GM12878 (cell line): ENCODE measurements at regions not wholly inside any gene's neighbourhood (a gene's known extent, or its start where the extent isn't known, plus 50 kb on each side); places are given as distances from the start of the nearest gene placed in this dataset.

Experiments used
- ATAC-seq: fragments of 200-7000 bp; cut with Tn5 transposase; 3 replicates; pipeline ENCODE4 v1.9.1; 2020; ENCODE audit warnings: mild to moderate bottlenecking, moderate library complexity
- BruUV-seq: library from RNA; stranded (reverse); fragments of 400-500 nt; replicated peaks from 2 replicates; lab custom pipeline; 2021; lab: Mats Ljungman, UMichigan
- CTCF ChIA-PET: fragments of 300-600 bp; sonication (Branson Sonifier 250); formaldehyde crosslinking; extraction: SDS; loops from one replicate; lab custom pipeline; 2021; ENCODE audit warnings: inconsistent platforms; lab: Yijun Ruan, JAX
- POLR2A ChIA-PET: fragments of 350-600 bp; formaldehyde crosslinking; extraction: SDS; loops from one replicate; lab custom pipeline; 2021; ENCODE audit warnings: inconsistent platforms; lab: Charles Lee
- RAD21 ChIA-PET: fragments of 300-600 bp; sonication (Branson Sonifier 250); formaldehyde crosslinking; loops from one replicate; lab custom pipeline; 2023; ENCODE audit warnings: antibody characterized with exemption; ENCODE audit not compliant: unreplicated experiment; lab: Charles Lee
- SMC1A ChIA-PET: fragments of 300-600 bp; sonication (Branson Sonifier 250); formaldehyde crosslinking; loops from one replicate; lab custom pipeline; 2023; ENCODE audit not compliant: unreplicated experiment, uncharacterized antibody; lab: Charles Lee
- DNase-seq: peaks from one replicate; pipeline ENCODE4 v3.0.0-alpha.2; 2011; ENCODE audit warnings: low read depth, low spot score
- FAIRE-seq: peaks from 3 replicates; lab custom pipeline; 2011; peaks lifted over from hg19 to GRCh38; lab: Jason Lieb, UNC
- H2AFZ ChIP-seq: 2 replicates; pipeline ENCODE4 v1.6.0; 2011; ENCODE audit warnings: low read depth, low read length, control low read depth; ENCODE audit not compliant: control insufficient read depth
- H3K27ac ChIP-seq: 2 replicates; pipeline ENCODE4 v1.5.1; 2011; ENCODE audit warnings: control low read depth; ENCODE audit not compliant: control insufficient read depth, insufficient read depth
- H3K27me3 ChIP-seq, 2 experiments: replicated peaks in 1 of 2; 2 replicates each; pipeline versions ENCODE4 v1.6.0 to v1.6.1; 2011; ENCODE audit warnings: low read length in 1 of 2; ENCODE audit not compliant: control insufficient read depth in 2 of 2, insufficient read depth in 2 of 2
- H3K36me3 ChIP-seq, 2 experiments: 2 replicates each; pipeline ENCODE4 v1.5.1; 2011; ENCODE audit warnings: low read length in 1 of 2; ENCODE audit not compliant: control insufficient read depth in 2 of 2, insufficient read depth in 2 of 2
- H3K4me1 ChIP-seq: 2 replicates; pipeline ENCODE4 v1.6.1; 2011; ENCODE audit warnings: mild to moderate bottlenecking, low read length, moderate library complexity, mixed read lengths; ENCODE audit not compliant: control insufficient read depth, insufficient read depth
- H3K4me2 ChIP-seq: 2 replicates; pipeline ENCODE4 v1.6.0; 2011; ENCODE audit warnings: control low read depth; ENCODE audit not compliant: control insufficient read depth, insufficient read depth
- H3K4me3 ChIP-seq: fragments of 200-600 bp; sonication (generic); 2 replicates; pipeline ENCODE4 v1.5.1; 2016
- H3K79me2 ChIP-seq: 2 replicates; pipeline ENCODE4 v1.6.0; 2011; ENCODE audit warnings: low read length; ENCODE audit not compliant: control insufficient read depth, insufficient read depth
- H3K9ac ChIP-seq: 2 replicates; pipeline ENCODE4 v1.8.0; 2011; ENCODE audit warnings: low read length, control low read depth, mixed read lengths; ENCODE audit not compliant: control insufficient read depth, insufficient read depth
- H3K9me3 ChIP-seq: replicated peaks from 3 replicates; pipeline ENCODE4 v1.5.1; 2011; ENCODE audit warnings: mild to moderate bottlenecking, low read length; ENCODE audit not compliant: control insufficient read depth, insufficient read depth
- H4K20me1 ChIP-seq: 2 replicates; pipeline ENCODE4 v1.6.0; 2011; ENCODE audit not compliant: control insufficient read depth, insufficient read depth
- FOXK2 ChIP-seq: fragments of 450-650 bp; IDR thresholded peaks from 2 replicates; pipeline ENCODE4 v1.6.1; 2017; ENCODE audit warnings: mild to moderate bottlenecking, moderate library complexity
- HDAC6 ChIP-seq: fragments of 200-600 bp; sonication (generic); IDR thresholded peaks from one replicate; pipeline ENCODE4 v1.8.0; 2017; ENCODE audit warnings: antibody characterized with exemption; ENCODE audit not compliant: unreplicated experiment
- MYC ChIP-seq: IDR thresholded peaks from 2 replicates; pipeline ENCODE4 v1.6.1; 2011; ENCODE audit warnings: mild to moderate bottlenecking, low read length, moderate library complexity, inconsistent platforms; ENCODE audit not compliant: insufficient read depth, insufficient replicate concordance, insufficient read length, severe bottlenecking
- NFYA ChIP-seq: IDR thresholded peaks from 2 replicates; pipeline ENCODE4 v1.6.1; 2011; ENCODE audit warnings: low read depth, mild to moderate bottlenecking, low read length, improper control_type of control experiment, borderline replicate concordance
- NFYB ChIP-seq: IDR thresholded peaks from 2 replicates; pipeline ENCODE4 v1.6.1; 2011; ENCODE audit warnings: low read depth, mild to moderate bottlenecking, low read length, improper control_type of control experiment, moderate library complexity; ENCODE audit not compliant: insufficient read depth
- NRF1 ChIP-seq: conservative IDR thresholded peaks from 2 replicates; pipeline ENCODE4 v1.6.1; 2011; ENCODE audit warnings: mild to moderate bottlenecking, low read depth, low read length, improper control_type of control experiment
- RCOR1 ChIP-seq: conservative IDR thresholded peaks from 2 replicates; pipeline ENCODE4 v1.6.1; 2012; ENCODE audit warnings: low read depth, low read length, improper control_type of control experiment
- SMAD1 ChIP-seq: fragments of 450-650 bp; IDR thresholded peaks from 2 replicates; pipeline ENCODE4 v1.6.1; 2018; ENCODE audit warnings: mild to moderate bottlenecking, low read depth; ENCODE audit not compliant: partially characterized antibody
- SMC3 ChIP-seq: IDR thresholded peaks from 2 replicates; pipeline ENCODE4 v1.6.1; 2011; ENCODE audit warnings: low read length, improper control_type of control experiment, borderline replicate concordance
- SREBF1 ChIP-seq: IDR thresholded peaks from 2 replicates; pipeline ENCODE4 v1.6.1; 2012; ENCODE audit warnings: mild to moderate bottlenecking, low read length
- SREBF2 ChIP-seq: IDR thresholded peaks from 2 replicates; pipeline ENCODE4 v1.6.1; 2012; ENCODE audit warnings: mild to moderate bottlenecking, low read length
- STAT1 ChIP-seq: fragments of 450-650 bp; conservative IDR thresholded peaks from 2 replicates; pipeline ENCODE4 v1.6.1; 2014; ENCODE audit warnings: antibody characterized with exemption, mild to moderate bottlenecking
- SUPT20H ChIP-seq: IDR thresholded peaks from 2 replicates; pipeline ENCODE4 v1.6.1; 2011; ENCODE audit warnings: low read depth, mild to moderate bottlenecking, low read length, moderate library complexity, borderline replicate concordance; ENCODE audit not compliant: control insufficient read depth
- WGBS: methylation state at CpG from one replicate; pipeline ENCODE4 v1.1.6; 2016; ENCODE audit warnings: low lambda C conversion rate; ENCODE audit not compliant: insufficient replicate concordance, insufficient coverage; ENCODE audit errors: missing lambda C conversion rate; 5-methylcytosine and 5-hydroxymethylcytosine counted together
- in situ Hi-C: fragments of 300-500 bp; cut with MboI; formaldehyde crosslinking; loops from 9 replicates; pipeline ENCODE4 v1.14.3; 2018; ENCODE audit warnings: mixed read lengths
- intact Hi-C: fragments of 100-400 bp; cut with micrococcal nuclease; formaldehyde crosslinking; loops from one replicate; pipeline ENCODE4 v1.14.2; 2022; ENCODE audit not compliant: unreplicated experiment
- TF ChIP-seq, protein P1 (sequence below): fragments of 450-650 bp; IDR thresholded peaks from 2 replicates; pipeline ENCODE4 v1.6.1; 2017; ENCODE audit warnings: mild to moderate bottlenecking, moderate library complexity
- TF ChIP-seq, protein P2 (sequence below): IDR thresholded peaks from 2 replicates; pipeline ENCODE4 v1.6.1; 2012; ENCODE audit warnings: improper control_type of control experiment, low read depth, low read length; ENCODE audit not compliant: insufficient replicate concordance

DNA sequence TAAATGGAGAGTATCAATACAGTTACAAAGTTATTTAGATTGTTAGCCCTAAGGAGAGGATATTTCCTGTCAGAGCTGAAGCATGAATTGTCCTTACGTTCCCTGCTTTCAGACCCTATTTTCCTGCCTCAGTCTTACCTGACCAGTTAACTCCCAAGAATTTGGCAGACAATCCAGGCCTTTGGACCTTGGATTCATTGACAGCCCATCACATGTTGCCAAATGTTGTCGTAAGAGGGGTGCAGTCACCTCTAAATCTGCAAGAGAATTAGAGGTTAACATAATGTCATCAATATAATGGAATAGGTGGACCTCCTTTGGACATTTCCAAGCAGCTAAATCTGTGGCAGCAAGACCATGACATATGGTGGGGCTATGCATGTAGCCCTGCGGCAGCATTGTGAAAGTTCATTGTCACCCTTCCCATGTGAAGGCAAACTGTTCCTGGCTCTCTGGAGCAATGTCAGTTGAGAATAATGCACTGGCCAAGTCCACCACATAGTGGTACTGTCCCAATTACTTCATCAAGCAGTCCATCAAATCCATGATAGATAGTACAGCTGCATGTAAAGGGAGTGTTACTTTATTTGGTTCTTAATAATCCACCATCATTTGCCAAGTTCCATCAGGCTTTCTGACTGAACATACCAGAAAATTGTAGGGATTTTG, 1137.0 kb upstream of the POU3F4 start:
- ChIA-PET SMC1A (no interaction called here), RAD21 (no interaction called here), CTCF (no interaction called here), POLR2A (no interaction called here)
- no peak overlapping the region for H3K4me2 ChIP-seq
- H3K4me3 ChIP-seq = no peak overlapping the region
- no peaks in the 10 kb centered on the region for H3K9me3 ChIP-seq
- intact Hi-C loops (no loop called here), in situ Hi-C loops (no loop called here)
- no peak overlapping the region for H2AFZ ChIP-seq
- H3K27me3 ChIP-seq = no peaks in the 10 kb centered on the region
- no peaks in the 10 kb centered on the region for H3K36me3 ChIP-seq
- H3K79me2 ChIP-seq = no peaks in the 10 kb centered on the region
- no peaks in the 10 kb centered on the region for H3K4me1 ChIP-seq
- WGBS = 35% methylated on average over 3 of the region's 3 CpGs
- no peak for DNase-seq
- BruUV-seq = no TSS peak
- FAIRE-seq = no peak
- no peak overlapping the region for H3K9ac ChIP-seq
- H3K27ac ChIP-seq = no peak overlapping the region
- ATAC-seq = no peak
- H4K20me1 ChIP-seq = no peaks in the 10 kb centered on the region
- TF ChIP-seq SMC3 (no peak), NFYB (no peak), FOXK2 (no peak), MYC (no peak), RCOR1 (no peak), NFYA (no peak), HDAC6 (no peak), SMAD1 (no peak), SREBF2 (no peak), STAT1 (no peak), NRF1 (no peak), SUPT20H (no peak), SREBF1 (no peak)
- TF ChIP-seq, protein P1, sequence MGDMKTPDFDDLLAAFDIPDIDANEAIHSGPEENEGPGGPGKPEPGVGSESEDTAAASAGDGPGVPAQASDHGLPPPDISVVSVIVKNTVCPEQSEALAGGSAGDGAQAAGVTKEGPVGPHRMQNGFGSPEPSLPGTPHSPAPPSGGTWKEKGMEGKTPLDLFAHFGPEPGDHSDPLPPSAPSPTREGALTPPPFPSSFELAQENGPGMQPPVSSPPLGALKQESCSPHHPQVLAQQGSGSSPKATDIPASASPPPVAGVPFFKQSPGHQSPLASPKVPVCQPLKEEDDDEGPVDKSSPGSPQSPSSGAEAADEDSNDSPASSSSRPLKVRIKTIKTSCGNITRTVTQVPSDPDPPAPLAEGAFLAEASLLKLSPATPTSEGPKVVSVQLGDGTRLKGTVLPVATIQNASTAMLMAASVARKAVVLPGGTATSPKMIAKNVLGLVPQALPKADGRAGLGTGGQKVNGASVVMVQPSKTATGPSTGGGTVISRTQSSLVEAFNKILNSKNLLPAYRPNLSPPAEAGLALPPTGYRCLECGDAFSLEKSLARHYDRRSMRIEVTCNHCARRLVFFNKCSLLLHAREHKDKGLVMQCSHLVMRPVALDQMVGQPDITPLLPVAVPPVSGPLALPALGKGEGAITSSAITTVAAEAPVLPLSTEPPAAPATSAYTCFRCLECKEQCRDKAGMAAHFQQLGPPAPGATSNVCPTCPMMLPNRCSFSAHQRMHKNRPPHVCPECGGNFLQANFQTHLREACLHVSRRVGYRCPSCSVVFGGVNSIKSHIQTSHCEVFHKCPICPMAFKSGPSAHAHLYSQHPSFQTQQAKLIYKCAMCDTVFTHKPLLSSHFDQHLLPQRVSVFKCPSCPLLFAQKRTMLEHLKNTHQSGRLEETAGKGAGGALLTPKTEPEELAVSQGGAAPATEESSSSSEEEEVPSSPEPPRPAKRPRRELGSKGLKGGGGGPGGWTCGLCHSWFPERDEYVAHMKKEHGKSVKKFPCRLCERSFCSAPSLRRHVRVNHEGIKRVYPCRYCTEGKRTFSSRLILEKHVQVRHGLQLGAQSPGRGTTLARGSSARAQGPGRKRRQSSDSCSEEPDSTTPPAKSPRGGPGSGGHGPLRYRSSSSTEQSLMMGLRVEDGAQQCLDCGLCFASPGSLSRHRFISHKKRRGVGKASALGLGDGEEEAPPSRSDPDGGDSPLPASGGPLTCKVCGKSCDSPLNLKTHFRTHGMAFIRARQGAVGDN = no peak
- TF ChIP-seq, protein P2, sequence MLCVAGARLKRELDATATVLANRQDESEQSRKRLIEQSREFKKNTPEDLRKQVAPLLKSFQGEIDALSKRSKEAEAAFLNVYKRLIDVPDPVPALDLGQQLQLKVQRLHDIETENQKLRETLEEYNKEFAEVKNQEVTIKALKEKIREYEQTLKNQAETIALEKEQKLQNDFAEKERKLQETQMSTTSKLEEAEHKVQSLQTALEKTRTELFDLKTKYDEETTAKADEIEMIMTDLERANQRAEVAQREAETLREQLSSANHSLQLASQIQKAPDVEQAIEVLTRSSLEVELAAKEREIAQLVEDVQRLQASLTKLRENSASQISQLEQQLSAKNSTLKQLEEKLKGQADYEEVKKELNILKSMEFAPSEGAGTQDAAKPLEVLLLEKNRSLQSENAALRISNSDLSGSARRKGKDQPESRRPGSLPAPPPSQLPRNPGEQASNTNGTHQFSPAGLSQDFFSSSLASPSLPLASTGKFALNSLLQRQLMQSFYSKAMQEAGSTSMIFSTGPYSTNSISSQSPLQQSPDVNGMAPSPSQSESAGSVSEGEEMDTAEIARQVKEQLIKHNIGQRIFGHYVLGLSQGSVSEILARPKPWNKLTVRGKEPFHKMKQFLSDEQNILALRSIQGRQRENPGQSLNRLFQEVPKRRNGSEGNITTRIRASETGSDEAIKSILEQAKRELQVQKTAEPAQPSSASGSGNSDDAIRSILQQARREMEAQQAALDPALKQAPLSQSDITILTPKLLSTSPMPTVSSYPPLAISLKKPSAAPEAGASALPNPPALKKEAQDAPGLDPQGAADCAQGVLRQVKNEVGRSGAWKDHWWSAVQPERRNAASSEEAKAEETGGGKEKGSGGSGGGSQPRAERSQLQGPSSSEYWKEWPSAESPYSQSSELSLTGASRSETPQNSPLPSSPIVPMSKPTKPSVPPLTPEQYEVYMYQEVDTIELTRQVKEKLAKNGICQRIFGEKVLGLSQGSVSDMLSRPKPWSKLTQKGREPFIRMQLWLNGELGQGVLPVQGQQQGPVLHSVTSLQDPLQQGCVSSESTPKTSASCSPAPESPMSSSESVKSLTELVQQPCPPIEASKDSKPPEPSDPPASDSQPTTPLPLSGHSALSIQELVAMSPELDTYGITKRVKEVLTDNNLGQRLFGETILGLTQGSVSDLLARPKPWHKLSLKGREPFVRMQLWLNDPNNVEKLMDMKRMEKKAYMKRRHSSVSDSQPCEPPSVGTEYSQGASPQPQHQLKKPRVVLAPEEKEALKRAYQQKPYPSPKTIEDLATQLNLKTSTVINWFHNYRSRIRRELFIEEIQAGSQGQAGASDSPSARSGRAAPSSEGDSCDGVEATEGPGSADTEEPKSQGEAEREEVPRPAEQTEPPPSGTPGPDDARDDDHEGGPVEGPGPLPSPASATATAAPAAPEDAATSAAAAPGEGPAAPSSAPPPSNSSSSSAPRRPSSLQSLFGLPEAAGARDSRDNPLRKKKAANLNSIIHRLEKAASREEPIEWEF = no peak
